Epidermal melanocyte (primary cell): ENCODE measurements at regions not wholly inside any gene's neighbourhood (a gene's known extent, or its start where the extent isn't known, plus 50 kb on each side); places are given as distances from the start of the nearest gene placed in this dataset.
"Not testable (repeated sequence)": the region's sequence is repeated elsewhere in the genome, so short reads cannot be mapped to it uniquely, and the experiment has no call there.

ENCODE experiments used
- DNase-seq: peaks from one replicate; pipeline ENCODE4 v3.0.0; 2011; ENCODE audit warnings: low spot score; ENCODE audit not compliant: insufficient read length

DNA sequence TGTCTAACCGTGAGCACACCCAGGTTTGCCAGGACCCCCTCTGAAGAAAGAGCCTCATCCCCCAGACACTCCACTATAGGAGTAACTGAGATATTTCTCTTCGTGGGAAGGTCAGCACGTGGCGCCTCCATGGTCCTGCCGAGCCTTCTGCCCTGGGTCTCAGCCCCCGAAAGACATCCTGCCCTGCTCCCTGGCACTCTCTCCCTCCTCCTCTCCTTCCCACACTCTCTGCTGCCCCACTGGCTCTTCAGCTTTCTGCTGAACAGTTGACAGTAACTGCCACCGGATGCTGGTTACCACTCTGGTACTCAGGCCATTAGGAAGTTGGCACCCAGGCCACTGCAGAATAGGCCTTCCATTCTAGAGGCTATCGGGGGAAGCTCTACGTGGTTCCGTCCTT lies 185.2 kb downstream of the UACA start:
- no peak for DNase-seq

GRCh38 chr15:70576696-70577095 lies 186.7 kb downstream of the UACA start:
- DNase-seq, result no peak

DNA sequence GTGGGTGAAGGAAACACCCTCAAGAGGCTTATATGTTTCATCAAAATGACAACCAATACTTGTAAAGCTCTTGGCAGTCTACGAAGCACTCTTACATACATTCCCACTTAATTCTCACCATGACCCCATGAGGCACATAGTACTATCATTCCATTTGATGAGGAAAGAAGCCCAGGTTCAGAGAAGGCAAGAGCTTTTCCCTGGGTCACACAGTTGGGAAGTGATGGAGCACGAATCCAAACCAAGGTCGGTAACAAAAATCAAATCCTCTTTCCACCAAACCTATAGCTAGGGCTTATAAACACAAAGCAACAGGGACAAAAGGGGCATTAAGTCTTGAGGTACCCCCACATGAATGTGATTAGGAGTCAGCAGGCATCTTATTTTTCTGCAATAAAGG lies 187.1 kb downstream of the UACA start:
- no peak for DNase-seq

DNA sequence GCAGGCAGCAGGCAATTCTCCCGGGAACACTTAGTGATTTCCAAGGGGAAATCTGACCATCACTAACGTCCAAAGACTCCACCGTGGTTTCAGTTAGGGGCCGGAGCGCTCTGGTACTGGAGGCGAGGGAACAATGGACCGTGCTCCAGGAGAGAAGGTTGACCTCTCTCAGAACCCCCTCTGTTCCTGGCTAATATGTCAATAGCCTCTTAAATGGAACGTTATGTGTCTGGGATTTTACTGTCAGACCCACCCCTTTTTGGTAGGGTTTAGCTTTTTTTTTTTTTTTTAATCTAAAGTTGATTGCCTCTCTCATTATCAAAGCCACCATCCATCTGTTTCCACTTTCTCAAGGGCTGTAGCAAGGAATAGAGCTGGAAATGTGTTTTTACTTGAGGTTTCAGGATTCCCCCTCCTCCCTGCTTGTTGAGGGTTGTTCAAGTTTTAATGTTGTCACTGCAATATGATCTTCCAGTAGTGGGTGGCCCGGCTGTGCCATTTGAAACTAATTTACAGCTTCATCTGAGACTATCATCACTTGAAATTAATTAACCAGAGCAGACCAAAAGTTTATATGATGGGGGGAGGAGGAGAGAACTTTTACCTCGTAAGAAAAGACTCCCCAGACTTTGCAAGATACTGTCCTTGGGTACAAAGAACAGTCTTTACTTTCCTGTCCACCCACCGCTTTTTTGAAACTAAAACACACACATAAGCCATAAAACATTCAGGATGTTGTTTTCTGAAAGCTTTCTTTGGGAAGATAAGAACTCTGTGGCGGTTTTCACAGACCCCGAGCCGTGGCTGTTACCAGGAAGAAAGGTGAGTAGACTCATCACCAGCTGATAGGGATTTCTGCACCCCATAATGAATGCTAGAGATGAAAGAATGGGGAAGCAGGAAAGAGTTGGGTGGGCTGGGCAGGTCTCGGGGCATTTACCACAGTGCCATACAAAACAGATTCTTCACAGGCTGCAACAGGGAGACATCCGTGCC lies 187.8 kb downstream of the UACA start:
- DNase-seq, result no peak

GRCh38 chr15:70574325-70574724 lies 189.0 kb downstream of the UACA start:
- DNase-seq, result not testable (repeated sequence)

- no peak for DNase-seq
Observed at GRCh38 chr15:70573121-70573850, 190.1 kb downstream of the UACA start.

GRCh38 chr15:70569714-70570231 lies 193.6 kb downstream of the UACA start:
- DNase-seq, result no peak

- DNase-seq, result no peak
Observed at GRCh38 chr15:70569091-70569713, 194.2 kb downstream of the UACA start.

- no peak for DNase-seq
Observed at GRCh38 chr15:70566989-70567388, 196.4 kb downstream of the UACA start.

- DNase-seq, result no peak
Observed at GRCh38 chr15:70566047-70566835, 197.1 kb downstream of the UACA start.

- no peak for DNase-seq
Observed at GRCh38 chr15:70563561-70564095, 199.7 kb downstream of the UACA start.

GRCh38 chr15:70562906-70563305 lies 200.5 kb downstream of the UACA start:
- DNase-seq, result no peak

DNA sequence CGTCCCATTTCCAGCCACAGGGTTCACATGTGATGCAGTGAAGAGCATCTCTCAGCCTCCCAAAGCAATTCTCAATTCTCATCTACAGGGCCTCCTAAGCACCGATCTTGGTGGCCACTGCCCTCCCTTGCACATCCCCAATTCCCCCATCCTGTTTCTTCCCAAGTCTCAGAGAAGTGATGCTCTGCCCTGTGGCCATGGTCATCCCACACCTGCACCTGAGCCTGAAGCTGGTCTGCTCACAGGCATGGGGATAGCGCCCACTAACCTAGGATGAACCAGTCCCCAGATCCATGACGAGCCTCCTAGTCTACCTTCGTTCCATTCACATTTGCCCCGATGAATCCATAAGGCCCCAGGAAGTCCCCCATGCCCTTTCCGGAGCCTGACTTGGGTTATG lies 201.5 kb downstream of the UACA start:
- DNase-seq, result no peak

GRCh38 chr15:70560617-70561328 lies 202.6 kb downstream of the UACA start:
- DNase-seq, result no peak

GRCh38 chr15:70559265-70560239 lies 203.8 kb downstream of the UACA start:
- DNase-seq, result peak; percentile 78

GRCh38 chr15:70558406-70559264 lies 204.7 kb downstream of the UACA start:
- DNase-seq, result no peak

DNA sequence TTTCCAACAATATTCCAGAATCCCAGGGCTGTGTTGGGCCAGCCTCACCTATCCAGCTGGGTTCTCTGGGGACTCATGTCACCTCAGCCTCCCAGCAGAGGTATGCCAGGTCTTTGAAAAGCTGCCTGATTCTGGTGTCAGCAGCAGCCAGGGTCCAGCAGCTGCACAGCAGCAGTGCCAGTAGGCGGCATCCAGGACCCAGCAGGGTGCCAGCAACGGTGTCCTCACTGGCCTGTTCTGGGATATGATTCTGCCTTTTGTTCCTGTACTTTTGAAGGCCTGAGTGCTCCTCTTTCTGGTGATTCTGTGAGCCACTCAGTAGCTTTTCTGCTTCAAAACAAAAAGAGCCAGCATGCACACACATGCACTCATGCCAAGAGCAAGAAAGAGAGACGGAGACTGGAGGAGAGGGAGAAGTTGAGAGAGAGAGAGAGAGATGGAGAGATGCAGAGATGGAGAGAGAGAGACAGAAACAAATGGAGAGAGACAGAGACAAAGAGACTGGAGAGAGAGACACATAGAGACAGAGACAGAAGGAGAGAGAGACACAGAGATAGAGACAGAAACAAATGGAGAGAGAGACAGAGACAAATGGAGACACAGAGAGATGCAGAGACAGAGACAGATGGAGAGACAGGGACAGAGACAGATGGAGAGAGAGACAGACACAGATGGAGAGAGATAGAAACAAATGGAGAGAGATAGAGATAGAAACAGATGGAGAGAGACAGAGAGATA lies 205.7 kb downstream of the UACA start:
- no peak for DNase-seq
